Transverse colon (tissue), 4 donors: ENCODE measurements at regions not wholly inside any gene's neighbourhood (a gene's known extent, or its start where the extent isn't known, plus 50 kb on each side); places are given as distances from the start of the nearest gene placed in this dataset.

Experiments
- DNase-seq: peaks from one replicate; pipeline ENCODE4 v3.0.0-alpha.2; 2019
- H3K27ac ChIP-seq, 4 donors: fragments of 200-600 bp; sonication (generic); 2 replicates each; pipeline ENCODE4 v1.5.1; 2016 to 2018; ENCODE audit warnings: inconsistent platforms in 4 of 4
- H3K27me3 ChIP-seq: fragments of 200-600 bp; sonication (generic); 2 replicates; pipeline ENCODE4 v1.5.1; 2017; ENCODE audit warnings: inconsistent platforms
- H3K36me3 ChIP-seq, 4 donors: fragments of 200-600 bp; sonication (generic); 2 replicates each; pipeline ENCODE4 v1.5.1; 2017 to 2019; ENCODE audit warnings: inconsistent platforms in 4 of 4
- H3K4me1 ChIP-seq, 4 donors: fragments of 200-600 bp; sonication (generic); 2 replicates each; pipeline ENCODE4 v1.5.1; 2017 to 2020; ENCODE audit warnings: inconsistent platforms in 4 of 4
- H3K4me3 ChIP-seq, 4 donors: fragments of 200-600 bp; sonication (generic); 1 replicate in 1 of 4; 2 replicates in 3 of 4; pipeline versions ENCODE4 v1.5.1 to v1.6.1; 2017 to 2019; ENCODE audit warnings: inconsistent platforms in 4 of 4
- H3K9me3 ChIP-seq, 2 donors: fragments of 200-600 bp; sonication (generic); 2 replicates each; pipeline ENCODE4 v1.5.1; 2017 to 2019; ENCODE audit warnings: inconsistent platforms in 2 of 2
- CTCF ChIP-seq, 5 experiments: fragments of 200-600 bp in 3 of 5; fragments of 450-650 bp in 2 of 5; sonication (generic) in 3 of 5; IDR thresholded peaks; 1 replicate in 2 of 5; 2 replicates in 3 of 5; pipeline ENCODE4 v1.5.1; 2016 to 2017; ENCODE audit warnings: antibody characterized with exemption in 5 of 5, inconsistent platforms in 3 of 5, mild to moderate bottlenecking in 2 of 5, moderate library complexity in 1 of 5
- EP300 ChIP-seq: sonication (generic); formaldehyde crosslinking; IDR thresholded peaks from one replicate; pipeline ENCODE4 v1.6.1; 2017; ENCODE audit warnings: antibody characterized with exemption, low read depth
- POLR2A ChIP-seq: fragments of 450-650 bp; IDR thresholded peaks from one replicate; pipeline ENCODE4 v1.6.1; 2016; ENCODE audit warnings: antibody characterized with exemption, mild to moderate bottlenecking, moderate library complexity
- POLR2AphosphoS5 ChIP-seq, 3 donors: sonication (generic); formaldehyde crosslinking; IDR thresholded peaks; one replicate each; pipeline ENCODE4 v1.6.1; 2016; ENCODE audit warnings: antibody characterized with exemption in 3 of 3
- WGBS, 2 donors: methylation state at CpG; one replicate each; pipeline ENCODE4 v1.1.5; 2018; ENCODE audit warnings: low coverage in 1 of 2; 5-methylcytosine and 5-hydroxymethylcytosine counted together
- in situ Hi-C, 4 donors: fragments of 200-750 bp; cut with MboI; loops; one replicate each; pipeline versions ENCODE4 v1.15.0 to v1.15.1; 2017; ENCODE audit warnings: low sequenced_read_pairs in 3 of 4, low pct_ligation_motif_present in 1 of 4, low pct_unique_long_range_greater_than_20kb in 1 of 4
- intact Hi-C: fragments of 100-400 bp; cut with DNase I; formaldehyde crosslinking; loops from one replicate; pipeline ENCODE4 v1.15.1; 2023; ENCODE audit warnings: low total_unique reads

GRCh38 chr3:104952146-104952972 lies 414.4 kb upstream of the ALCAM start:
- intact Hi-C loops (no loop called here), in situ Hi-C loops (no loop called here)
- Histone ChIP-seq H3K36me3 (no peaks in the 10 kb centered on the region), H3K27ac (no peak overlapping the region), H3K4me1 (no peaks in the 10 kb centered on the region), H3K9me3 (no peaks in the 10 kb centered on the region), H3K27me3 (no peaks in the 10 kb centered on the region), H3K4me3 (no peak overlapping the region)
- DNase-seq = no peak
- no peak for TF ChIP-seq EP300
- no peak for TF ChIP-seq CTCF (IDR thresholded peaks at IDR 0.05)
- TF ChIP-seq POLR2AphosphoS5 (IDR thresholded peaks at IDR 0.05) = no peak
- no peak for TF ChIP-seq POLR2A
- 64 to 73% methylated on average over 2 of the region's 2 CpGs for WGBS, 2 donors

- intact Hi-C loops = no loop called here
- in situ Hi-C loops = no loop called here
- no peaks in the 10 kb centered on the region for H3K36me3 ChIP-seq
- H3K4me1 ChIP-seq = no peaks in the 10 kb centered on the region
- no peaks in the 10 kb centered on the region for H3K27me3 ChIP-seq
- H3K4me3 ChIP-seq = no peak overlapping the region
- no peak overlapping the region for H3K27ac ChIP-seq
- TF ChIP-seq POLR2AphosphoS5 (IDR thresholded peaks at IDR 0.05) = no peak
- TF ChIP-seq EP300 = no peak
- TF ChIP-seq POLR2A = no peak
- no peak for TF ChIP-seq CTCF (IDR thresholded peaks at IDR 0.05)
- DNase-seq = no peak
- H3K9me3 ChIP-seq = no peaks in the 10 kb centered on the region
- WGBS, 2 donors = 93% methylated on average over 3 to 25 of the region's 25 CpGs
Observed at GRCh38 chr3:104956620-104957345, 409.9 kb upstream of the ALCAM start.

GRCh38 chr3:104960579-104960978 lies 406.1 kb upstream of the ALCAM start:
- in situ Hi-C loops = no loop called here
- intact Hi-C loops = no loop called here
- TF ChIP-seq CTCF (IDR thresholded peaks at IDR 0.05) (no peak), POLR2A (no peak), EP300 (no peak), POLR2AphosphoS5 (IDR thresholded peaks at IDR 0.05) (no peak)

GRCh38 chr3:104961851-104962250 lies 404.9 kb upstream of the ALCAM start:
- Histone ChIP-seq H3K9me3 (no peaks in the 10 kb centered on the region), H3K4me3 (no peak overlapping the region), H3K36me3 (no peaks in the 10 kb centered on the region), H3K27ac (no peak overlapping the region), H3K27me3 (no peaks in the 10 kb centered on the region), H3K4me1 (no peaks in the 10 kb centered on the region)
- intact Hi-C loops (no loop called here), in situ Hi-C loops (no loop called here)
- WGBS, 2 donors = 20 to 31% methylated on average over 1 of the region's 1 CpG
- DNase-seq = no peak
- TF ChIP-seq POLR2AphosphoS5 (IDR thresholded peaks at IDR 0.05) (no peak), CTCF (IDR thresholded peaks at IDR 0.05) (no peak), EP300 (no peak), POLR2A (no peak)

More at GRCh38 chr3:104960579-104960978, 406.1 kb upstream of the ALCAM start:
- Histone ChIP-seq H3K4me3 (no peak overlapping the region), H3K27ac (no peak overlapping the region), H3K27me3 (no peaks in the 10 kb centered on the region), H3K4me1 (no peaks in the 10 kb centered on the region), H3K9me3 (no peaks in the 10 kb centered on the region), H3K36me3 (no peaks in the 10 kb centered on the region)
- DNase-seq = no peak
- WGBS, 2 donors = 66 to 72% methylated on average over 2 of the region's 2 CpGs
